Prostate gland (tissue), 2 donors: ENCODE measurements at regions not wholly inside any gene's neighbourhood (a gene's known extent, or its start where the extent isn't known, plus 50 kb on each side); places are given as distances from the start of the nearest gene placed in this dataset.

Experiments
- DNase-seq: peaks from one replicate; pipeline ENCODE4 v3.0.0-alpha.2; 2019; ENCODE audit warnings: low spot score
- H3K27ac ChIP-seq, 2 donors: fragments of 200-600 bp; sonication (generic); 2 replicates each; pipeline ENCODE4 v1.5.1; 2017 to 2019
- H3K27me3 ChIP-seq: fragments of 200-600 bp; sonication (generic); replicated peaks from 2 replicates; pipeline ENCODE4 v1.5.1; 2019; ENCODE audit not compliant: insufficient read depth
- H3K36me3 ChIP-seq, 2 donors: fragments of 200-600 bp; sonication (generic); 1 replicate in 1 of 2; 2 replicates in 1 of 2; pipeline versions ENCODE4 v1.5.1 to v1.8.1; 2017 to 2019
- H3K4me1 ChIP-seq: fragments of 200-600 bp; sonication (generic); replicated peaks from 2 replicates; pipeline ENCODE4 v1.5.1; 2019
- H3K4me3 ChIP-seq, 2 donors: fragments of 200-600 bp; sonication (generic); 2 replicates each; pipeline ENCODE4 v1.5.1; 2017 to 2019
- H3K9me3 ChIP-seq: fragments of 200-600 bp; sonication (generic); 2 replicates; pipeline ENCODE4 v1.5.1; 2017
- POLR2A ChIP-seq: fragments of 450-650 bp; IDR thresholded peaks from one replicate; pipeline ENCODE4 v1.6.1; 2016; ENCODE audit warnings: antibody characterized with exemption, mild to moderate bottlenecking
- POLR2AphosphoS5 ChIP-seq: sonication (generic); formaldehyde crosslinking; IDR thresholded peaks from one replicate; pipeline ENCODE4 v1.6.1; 2017; ENCODE audit warnings: antibody characterized with exemption
- WGBS: methylation state at CpG from one replicate; pipeline ENCODE4 v1.1.5; 2018; 5-methylcytosine and 5-hydroxymethylcytosine counted together
- intact Hi-C: fragments of 100-400 bp; cut with DNase I; formaldehyde crosslinking; loops from one replicate; pipeline ENCODE4 v1.14.2; 2022
- TF ChIP-seq, protein P1 (sequence below), 4 experiments: fragments of 200-600 bp in 2 of 4; fragments of 450-650 bp in 2 of 4; sonication (generic) in 2 of 4; IDR thresholded peaks; 1 replicate in 3 of 4; 2 replicates in 1 of 4; pipeline ENCODE4 v1.5.1; 2016 to 2019; ENCODE audit warnings: antibody characterized with exemption in 4 of 4, mild to moderate bottlenecking in 2 of 4, moderate library complexity in 2 of 4

DNA sequence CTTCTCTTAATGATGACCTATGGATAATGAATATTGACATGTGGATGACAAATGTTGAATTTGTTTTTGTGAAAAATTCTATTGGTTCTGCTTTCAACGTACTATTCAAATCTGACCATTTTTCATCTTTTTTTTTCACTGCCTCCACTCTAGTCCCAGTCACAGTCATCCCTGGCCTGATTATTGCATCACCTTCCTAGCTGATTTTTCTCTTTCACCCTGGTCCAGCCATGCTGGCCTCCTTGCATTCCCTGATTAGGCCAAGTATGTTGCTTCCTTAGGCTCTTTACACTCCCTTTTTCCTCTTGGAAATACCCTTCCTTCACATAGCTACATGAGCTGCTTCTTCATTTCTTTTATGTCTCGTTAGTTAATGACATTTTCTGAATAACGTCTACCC lies 58.1 kb upstream of the MAP9 start:
- 96% methylated on average over 3 of the region's 3 CpGs for WGBS
- Histone ChIP-seq H3K27ac (no peak overlapping the region), H3K9me3 (no peaks in the 10 kb centered on the region), H3K4me1 (no peaks in the 10 kb centered on the region), H3K36me3 (no peaks in the 10 kb centered on the region), H3K4me3 (no peak overlapping the region), H3K27me3 (no peaks in the 10 kb centered on the region)
- no peak for DNase-seq
- intact Hi-C loops, result no loop called here
- TF ChIP-seq POLR2AphosphoS5, result no peak
- TF ChIP-seq, protein P1, sequence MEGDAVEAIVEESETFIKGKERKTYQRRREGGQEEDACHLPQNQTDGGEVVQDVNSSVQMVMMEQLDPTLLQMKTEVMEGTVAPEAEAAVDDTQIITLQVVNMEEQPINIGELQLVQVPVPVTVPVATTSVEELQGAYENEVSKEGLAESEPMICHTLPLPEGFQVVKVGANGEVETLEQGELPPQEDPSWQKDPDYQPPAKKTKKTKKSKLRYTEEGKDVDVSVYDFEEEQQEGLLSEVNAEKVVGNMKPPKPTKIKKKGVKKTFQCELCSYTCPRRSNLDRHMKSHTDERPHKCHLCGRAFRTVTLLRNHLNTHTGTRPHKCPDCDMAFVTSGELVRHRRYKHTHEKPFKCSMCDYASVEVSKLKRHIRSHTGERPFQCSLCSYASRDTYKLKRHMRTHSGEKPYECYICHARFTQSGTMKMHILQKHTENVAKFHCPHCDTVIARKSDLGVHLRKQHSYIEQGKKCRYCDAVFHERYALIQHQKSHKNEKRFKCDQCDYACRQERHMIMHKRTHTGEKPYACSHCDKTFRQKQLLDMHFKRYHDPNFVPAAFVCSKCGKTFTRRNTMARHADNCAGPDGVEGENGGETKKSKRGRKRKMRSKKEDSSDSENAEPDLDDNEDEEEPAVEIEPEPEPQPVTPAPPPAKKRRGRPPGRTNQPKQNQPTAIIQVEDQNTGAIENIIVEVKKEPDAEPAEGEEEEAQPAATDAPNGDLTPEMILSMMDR (IDR thresholded peaks at IDR 0.05), result no peak
- no peak for TF ChIP-seq POLR2A

DNA sequence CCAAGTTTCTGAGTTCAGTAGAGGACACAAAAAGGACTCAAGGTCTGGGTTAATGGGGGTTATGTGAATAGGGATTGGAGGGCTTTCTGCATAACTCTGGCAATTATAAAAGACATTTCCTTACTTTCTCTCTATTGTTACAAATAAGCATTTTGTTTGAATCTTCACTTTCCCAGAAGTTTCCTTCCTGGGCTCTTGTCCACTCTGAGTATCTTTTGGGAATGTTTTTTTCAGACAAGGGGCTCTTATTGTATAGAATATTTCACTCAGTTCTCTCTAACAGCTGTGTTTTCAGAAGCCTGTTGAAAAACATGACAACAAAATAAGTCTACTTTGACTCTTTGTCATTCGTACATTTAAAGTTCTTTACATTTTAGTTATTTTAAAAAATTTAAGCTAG lies 57.6 kb upstream of the MAP9 start:
- Histone ChIP-seq H3K4me3 (no peak overlapping the region), H3K27me3 (no peaks in the 10 kb centered on the region), H3K27ac (no peak overlapping the region), H3K4me1 (no peaks in the 10 kb centered on the region), H3K36me3 (no peaks in the 10 kb centered on the region), H3K9me3 (no peaks in the 10 kb centered on the region)
- intact Hi-C loops, result no loop called here
- DNase-seq, result no peak
- WGBS, result 91% methylated on average over 1 of the region's 1 CpG
- TF ChIP-seq POLR2A (no peak), POLR2AphosphoS5 (no peak)
- TF ChIP-seq, protein P1 (IDR thresholded peaks at IDR 0.05), result no peak

DNA sequence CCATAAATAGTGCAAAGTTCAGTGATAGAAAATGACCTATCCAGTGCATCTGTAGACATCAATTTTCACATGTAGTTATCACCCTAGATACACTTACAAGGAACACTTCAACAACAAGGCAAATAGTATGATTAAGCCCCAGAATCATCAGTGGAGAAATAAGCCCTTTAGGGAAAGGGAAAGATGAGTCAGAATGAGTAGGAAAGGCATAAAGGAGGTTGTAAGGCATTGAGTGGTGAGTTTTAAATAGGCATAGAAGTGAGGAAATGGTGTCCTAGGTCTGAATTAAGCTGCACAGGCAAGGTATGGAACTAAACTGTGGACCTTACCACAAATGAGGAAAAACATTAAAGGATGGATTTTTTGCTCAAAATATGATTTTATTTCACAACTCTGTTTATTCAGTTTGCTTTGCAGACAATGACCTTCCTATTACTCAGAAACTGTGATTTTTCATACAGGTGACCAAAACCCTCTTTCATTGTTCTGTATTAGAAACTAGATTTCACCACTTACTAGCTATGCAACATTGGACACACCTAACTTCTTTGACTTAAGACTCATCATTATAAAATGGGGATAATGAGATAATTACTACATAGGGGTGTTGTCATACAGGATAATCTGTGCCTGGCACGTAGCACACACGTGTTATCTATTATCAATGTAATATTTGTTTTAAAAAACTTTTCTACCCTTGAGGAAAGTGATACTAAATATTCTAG lies 57.0 kb upstream of the MAP9 start:
- H3K36me3 ChIP-seq, result no peaks in the 10 kb centered on the region
- intact Hi-C loops, result no loop called here
- H3K4me3 ChIP-seq, result no peak overlapping the region
- no peak overlapping the region for H3K27ac ChIP-seq
- no peak for DNase-seq
- no peaks in the 10 kb centered on the region for H3K4me1 ChIP-seq
- 81% methylated on average over 2 of the region's 2 CpGs for WGBS
- no peaks in the 10 kb centered on the region for H3K27me3 ChIP-seq
- TF ChIP-seq POLR2AphosphoS5 (no peak), POLR2A (no peak)
- TF ChIP-seq, protein P1 (IDR thresholded peaks at IDR 0.05), result no peak
- H3K9me3 ChIP-seq, result no peaks in the 10 kb centered on the region

DNA sequence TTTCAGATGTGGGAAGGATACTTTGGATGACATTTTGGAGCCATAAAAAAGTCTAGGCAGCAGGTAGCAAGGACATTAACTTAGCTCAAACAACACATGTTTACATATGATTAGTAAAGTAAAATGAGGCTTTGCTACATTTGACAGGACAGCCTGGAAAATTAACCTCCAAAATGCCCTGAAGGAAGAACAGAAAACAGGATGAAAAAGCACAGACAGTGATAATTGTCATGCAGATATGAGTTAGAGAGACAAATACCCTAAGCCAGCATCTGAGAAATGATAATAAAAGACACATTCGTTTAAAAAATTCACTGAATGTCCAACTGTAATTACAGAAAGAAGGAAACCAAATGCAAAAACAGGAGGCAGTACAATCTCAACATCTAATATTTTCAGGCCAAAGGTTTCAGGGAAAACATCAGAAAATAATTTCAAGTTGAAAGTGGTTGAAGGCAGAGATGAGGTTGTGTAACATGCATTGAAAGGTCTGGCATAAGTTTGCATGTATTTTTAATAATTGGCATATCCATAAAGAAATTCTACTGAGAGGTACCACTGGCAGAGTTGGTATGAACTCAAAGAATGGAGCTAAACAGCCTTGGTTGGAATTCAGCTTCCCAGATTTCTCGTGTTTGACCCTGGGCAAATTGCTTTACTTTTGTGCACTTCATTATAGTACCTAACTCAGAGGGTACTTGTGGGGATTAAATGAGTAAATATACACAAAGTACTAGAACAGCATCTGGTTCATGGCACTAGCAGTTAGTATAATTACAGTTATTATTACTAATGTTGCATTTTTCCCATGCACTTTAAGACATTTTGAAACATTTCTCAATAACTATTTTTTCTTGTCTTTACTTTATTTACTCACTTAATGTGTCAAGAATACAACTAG lies 54.4 kb upstream of the MAP9 start:
- Histone ChIP-seq H3K9me3 (peaks cover 4% of the 10 kb centered on the region), H3K36me3 (no peaks in the 10 kb centered on the region), H3K27ac (no peak overlapping the region), H3K4me3 (no peak overlapping the region), H3K4me1 (no peaks in the 10 kb centered on the region), H3K27me3 (no peaks in the 10 kb centered on the region)
- TF ChIP-seq, protein P1 (IDR thresholded peaks at IDR 0.05), result no peak
- TF ChIP-seq POLR2A (no peak), POLR2AphosphoS5 (no peak)
- WGBS, result 47% methylated on average over 2 of the region's 2 CpGs
- intact Hi-C loops, result no loop called here
- no peak for DNase-seq
